Fibroblast of gingiva (primary cell): ENCODE measurements at regions not wholly inside any gene's neighbourhood (a gene's known extent, or its start where the extent isn't known, plus 50 kb on each side); places are given as distances from the start of the nearest gene placed in this dataset.

ENCODE experiments used
- DNase-seq: peaks from one replicate; pipeline ENCODE4 v3.0.0-alpha.2; 2011; ENCODE audit warnings: low read depth

DNA sequence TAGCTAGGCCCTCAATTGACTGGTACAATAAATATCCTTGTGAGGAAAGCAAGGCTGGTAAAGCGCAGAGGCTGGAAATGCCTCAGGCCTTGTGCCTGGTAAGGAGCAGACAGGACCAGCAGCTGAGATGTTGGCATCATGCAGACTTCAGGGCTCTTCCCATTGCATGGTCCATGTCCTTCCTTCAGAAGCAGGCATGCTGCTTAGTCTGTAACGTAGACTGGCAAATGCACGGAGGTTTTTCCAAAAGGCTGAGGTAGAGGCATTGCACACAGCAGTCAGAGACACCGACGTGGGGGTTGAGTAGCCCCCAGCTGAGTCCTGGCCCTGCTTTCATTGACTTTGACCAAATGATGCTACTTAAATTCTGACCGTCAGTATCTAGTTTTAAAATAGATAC, 87.1 kb downstream of the ADRB2 start:
- no peak for DNase-seq

DNA sequence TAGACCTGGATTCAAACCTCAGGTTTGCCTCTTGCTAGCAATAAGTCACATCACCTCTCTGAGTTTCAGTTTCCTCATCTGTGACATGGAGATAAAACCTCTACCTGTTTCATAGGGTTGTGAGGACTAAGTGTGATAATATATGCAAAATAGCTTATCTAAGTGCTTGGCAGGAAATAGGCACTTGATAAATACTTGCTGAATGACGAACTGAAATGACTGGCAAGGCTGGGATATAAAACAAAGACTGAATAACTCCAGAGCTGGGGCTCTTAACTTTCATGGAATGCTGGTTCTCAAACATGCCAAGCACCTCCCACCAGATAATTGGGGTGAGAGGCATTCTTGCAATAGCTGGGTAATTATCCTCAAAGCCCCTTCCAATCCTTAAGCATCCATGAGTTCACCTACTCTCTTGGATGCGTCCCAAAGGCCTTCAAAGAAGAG, 87.6 kb downstream of the ADRB2 start:
- DNase-seq, result peak; percentile 36

DNA sequence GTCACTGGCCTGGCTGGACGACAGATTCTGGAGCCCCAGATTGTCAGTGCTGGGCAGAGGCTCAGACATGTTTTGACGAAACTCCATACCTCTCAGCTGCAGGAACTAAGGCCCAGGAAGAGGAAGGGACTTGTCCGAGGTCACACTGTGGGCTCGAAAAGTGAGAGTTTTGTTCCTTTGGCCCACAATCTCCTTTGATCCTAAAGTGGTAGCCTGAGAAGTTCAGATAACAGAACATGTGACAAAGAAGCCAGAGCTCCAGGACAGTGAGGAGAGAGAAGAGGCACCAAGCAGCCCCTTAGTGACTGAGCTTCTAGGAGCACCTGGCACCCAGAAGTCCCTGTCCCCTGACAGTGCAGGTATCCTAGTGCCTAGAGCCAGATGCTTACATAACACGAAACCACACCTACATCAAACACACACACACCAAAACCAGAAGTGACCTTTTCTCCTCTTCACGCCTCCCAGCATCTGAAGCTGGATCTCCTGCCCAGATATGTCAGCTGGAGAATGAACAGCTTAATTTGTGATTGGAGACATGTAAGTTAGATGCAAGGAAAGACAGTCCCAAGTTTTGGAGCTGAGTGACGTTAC, 88.9 kb downstream of the ADRB2 start:
- no peak for DNase-seq

DNA sequence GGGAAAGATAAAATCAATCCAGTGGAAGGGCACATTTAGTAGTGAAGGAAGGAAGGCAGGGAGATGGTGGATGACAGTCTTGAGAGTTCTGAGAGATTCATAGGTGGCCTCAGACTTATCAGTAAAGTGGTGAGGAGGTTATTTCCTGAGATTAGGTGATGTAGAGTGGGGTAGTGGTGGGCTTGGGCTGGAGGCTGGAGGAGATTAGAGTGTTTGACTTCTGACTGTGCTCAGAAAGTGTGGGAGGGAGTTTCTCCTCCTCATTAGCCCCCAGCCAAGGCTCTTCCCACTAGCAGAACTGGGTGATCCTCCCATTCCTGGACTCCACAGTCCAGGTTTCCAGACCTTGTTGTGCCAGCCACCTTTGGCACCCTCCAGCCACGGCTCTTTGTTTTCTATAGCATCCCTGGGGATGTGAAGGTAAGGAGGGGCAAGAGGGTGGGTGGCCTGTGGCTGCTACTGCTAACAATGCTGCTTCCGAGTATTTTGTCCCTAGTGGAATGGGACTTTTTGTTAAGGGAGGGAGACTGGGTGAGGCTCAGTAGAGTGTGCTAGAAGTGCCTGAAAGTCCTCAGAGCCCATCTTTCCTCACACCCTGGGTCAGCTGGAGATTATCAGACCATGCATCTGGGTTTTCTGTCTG, 94.4 kb downstream of the ADRB2 start:
- DNase-seq, result no peak

DNA sequence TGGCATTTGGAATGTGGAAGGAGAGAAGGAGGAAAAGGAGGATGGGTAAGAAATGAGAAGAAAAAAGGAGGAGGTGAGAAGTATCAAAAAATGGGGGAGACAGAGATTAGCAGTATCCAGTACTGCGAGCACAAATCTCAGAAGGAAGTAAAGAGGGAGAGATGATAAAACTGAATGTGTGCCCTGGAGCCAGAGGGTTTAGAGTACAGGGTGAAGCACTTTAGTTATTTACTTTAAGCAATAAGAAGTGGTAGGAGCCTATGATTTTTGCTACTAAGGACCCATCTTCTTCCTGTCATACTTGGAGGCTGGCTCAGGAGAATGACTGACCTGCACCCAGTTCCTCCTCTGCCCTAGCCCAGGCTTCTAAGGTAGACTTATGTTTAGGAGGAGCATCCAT, 94.9 kb downstream of the ADRB2 start:
- DNase-seq, result no peak

DNA sequence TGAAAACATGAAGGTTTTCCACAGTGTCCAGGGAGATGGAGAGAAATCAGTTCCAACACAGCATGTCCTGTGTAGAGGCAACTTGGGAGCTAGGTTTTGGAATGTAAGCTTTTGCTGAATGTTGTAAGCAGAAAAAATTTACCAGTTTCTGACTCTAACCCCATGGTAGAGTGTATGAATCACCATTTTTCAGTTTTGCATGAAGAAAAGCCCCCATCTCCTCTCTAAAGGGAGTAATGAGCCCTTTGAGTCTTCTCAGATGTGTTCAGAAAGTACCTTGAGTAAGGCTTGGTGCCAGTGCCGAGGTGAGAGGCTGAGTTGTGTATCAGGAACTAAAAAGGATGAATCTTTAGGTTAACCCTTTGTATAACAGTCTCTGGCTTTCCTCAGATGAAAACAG, 96.2 kb downstream of the ADRB2 start:
- no peak for DNase-seq

DNA sequence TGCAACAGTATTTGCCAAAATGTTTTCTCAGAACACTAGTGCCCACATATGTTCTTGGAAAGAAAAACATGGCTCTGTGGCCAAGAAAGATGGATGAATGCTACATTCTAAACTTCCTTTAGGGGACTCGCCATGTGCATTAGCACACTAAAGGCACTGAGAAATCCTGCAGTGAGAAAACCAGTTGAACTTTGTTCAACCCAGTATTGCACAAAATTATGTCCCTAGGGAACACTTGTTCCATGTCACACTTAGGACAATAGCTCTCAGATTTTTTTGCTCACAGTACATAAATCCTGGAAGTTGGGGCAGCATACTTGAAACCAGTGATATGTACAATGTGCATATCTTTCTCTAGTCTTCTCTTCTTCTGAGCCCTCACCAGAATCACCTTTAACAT, 96.6 kb downstream of the ADRB2 start:
- no peak for DNase-seq

DNA sequence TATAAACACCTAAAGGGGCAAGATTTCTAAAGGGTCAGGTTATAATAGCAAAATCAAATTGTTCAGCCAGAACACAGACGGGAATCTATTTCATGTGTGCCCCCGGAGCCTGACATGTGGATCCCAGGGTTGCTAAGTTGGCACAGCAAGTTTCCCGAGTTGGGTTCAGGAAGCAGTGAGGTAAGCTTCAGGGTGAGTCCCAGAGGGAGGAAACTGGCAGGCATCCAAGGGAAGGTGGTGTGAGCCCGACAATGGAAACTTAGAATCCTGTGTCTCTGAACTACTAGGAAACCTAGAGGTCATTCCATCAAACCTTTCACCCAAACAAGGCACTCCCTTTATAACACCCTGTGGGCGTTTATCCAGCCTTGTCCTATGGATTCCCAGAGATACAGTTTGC, 98.4 kb downstream of the ADRB2 start:
- no peak for DNase-seq

DNA sequence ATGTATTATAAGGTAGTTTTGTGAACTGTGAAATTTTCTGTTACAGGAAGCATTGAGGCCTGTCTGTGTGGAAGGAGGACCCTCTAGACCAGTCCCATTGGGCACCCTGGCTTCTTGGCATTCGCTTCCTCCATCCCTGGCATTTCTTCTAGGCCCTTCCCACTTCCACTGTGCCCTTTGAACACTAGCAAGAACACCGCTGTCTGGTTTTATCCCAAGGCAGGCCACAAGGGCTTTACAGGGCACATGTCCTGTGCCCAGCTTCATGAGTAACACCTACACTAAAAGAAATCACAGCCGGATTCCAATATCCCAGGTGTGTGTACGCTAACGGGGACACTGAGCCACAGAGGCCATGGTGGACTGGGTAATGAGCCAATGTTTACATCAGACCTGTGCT, 99.8 kb downstream of the ADRB2 start:
- DNase-seq, result no peak

DNA sequence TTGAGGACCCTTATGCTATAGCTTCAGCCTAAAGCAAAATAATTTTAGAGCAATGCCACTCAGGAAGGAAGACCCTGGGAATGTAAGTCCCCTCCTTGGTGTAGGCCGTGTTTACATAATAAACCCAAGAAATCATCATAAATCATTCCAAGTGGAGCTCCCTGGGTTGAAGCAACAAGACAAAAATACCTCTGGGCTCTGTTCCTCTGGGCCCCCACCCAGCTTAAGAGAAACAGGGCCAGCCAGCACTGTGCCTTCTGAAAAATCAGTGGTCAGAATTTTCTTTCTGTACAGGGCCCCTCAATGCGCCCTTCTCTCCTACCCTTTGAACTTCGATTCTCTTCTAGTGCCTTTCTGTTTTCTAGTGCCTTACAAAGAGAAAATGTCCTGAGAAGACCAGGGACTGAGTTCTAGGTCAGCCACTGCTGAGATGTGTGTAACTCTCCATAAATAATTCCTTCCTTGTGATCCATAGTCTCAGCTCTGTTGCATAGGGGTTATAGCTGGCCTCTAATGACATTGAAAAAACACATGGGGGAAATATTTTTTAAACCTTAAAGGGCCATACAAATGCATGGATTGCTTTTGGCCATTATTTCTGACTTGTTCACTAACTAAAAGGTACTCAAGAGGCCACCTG, 101.0 kb downstream of the ADRB2 start:
- DNase-seq, result no peak

DNA sequence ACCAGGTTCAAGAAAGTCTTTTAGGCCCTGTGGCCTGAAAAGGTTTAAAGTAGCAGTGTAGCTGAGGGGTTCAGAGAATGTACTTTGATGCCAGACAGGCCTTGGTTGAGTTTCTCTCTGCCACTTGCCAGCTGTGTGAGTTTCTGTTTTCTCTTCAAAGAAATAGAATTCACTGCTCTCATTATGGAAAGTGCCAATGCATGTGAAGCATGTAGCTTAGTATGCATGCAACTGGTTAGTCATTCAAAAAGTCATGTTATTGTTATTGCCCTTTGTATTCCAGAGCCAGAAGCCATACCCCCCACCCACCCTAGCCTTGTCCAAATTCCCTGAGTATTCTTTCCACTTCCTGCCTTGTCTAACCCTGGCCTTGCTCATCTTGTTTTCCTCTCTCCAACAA, 101.7 kb downstream of the ADRB2 start:
- no peak for DNase-seq

DNA sequence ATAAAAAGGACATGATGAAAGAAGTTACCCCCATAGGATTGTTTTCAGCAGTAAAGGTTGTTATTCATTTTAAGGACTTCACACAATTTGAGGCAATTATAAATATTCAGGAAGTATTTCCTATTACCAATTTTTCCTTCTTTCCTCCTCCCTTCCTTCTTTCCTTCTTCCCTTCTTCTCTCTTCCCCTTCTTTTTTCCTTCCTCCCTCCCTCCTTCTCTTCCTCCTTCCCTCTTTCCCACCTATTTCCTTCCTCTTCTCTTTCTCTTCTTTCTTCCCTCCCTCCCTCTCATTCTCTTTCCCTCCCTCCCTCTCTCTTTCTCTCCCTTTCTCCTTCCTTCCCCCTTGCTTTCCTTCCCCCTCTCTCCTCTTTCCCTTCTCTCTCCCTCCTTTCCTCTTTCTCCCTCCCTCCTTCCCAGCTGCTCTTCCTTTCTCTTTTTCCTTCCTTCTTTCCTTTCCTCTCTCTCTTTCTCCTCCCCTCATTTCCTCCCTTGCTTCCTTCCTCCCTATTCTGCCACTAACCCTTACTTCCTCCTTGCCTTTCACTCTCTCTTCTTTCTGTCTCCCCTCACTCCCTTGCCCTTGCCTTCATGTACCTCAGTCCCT, 105.1 kb downstream of the ADRB2 start:
- no peak for DNase-seq

DNA sequence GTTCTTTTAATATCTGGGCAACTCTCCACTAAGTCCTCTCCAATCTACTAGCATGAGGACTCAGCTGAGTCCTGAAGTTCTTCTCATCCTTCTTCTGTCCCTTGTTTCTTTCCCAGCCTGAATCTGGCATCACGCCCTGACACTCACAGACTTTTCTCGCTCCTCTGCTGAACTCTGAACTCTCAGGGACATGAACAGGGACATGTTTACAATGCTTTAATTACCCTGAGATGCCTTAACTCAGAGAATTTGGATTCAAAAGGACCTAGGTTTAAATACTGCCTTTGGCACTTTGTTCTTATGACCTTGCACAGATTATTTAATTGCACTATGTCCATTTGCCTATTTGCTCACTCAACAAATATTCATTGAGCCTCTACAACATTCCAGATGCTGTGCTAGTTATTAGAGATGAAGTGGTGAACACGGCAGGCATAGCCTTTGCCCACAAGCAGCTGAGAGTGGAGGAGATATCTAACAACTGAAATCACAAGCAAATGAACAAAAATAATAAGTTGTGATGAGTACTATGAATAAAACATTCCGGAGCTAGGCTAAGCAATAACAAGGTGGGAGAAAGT, 106.0 kb downstream of the ADRB2 start:
- DNase-seq, result no peak

DNA sequence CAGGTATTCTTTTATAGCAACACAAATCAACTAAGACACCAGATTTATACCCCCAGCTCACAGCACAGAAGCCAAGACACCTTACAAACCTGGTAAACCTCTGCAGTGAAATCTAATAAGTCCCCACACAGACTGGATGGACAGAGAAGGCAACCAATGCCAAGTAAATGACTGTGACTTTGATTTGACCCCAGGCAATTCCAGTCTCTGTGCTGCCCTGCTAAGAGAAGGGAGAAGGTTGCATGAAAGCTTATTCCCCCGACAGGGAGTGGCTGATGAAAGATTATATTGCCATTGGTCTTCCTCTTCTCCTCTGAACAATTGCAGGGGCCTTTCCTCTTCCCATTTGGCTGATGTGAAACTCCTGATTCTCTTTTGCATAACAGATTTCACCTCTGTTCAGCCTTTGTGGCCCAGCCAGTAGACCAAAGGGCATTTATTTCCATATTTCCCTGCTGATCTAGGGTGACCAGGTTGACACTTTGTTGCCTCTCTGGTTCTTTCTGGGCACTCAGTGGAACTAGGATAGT, 107.6 kb downstream of the ADRB2 start:
- DNase-seq, result no peak

DNA sequence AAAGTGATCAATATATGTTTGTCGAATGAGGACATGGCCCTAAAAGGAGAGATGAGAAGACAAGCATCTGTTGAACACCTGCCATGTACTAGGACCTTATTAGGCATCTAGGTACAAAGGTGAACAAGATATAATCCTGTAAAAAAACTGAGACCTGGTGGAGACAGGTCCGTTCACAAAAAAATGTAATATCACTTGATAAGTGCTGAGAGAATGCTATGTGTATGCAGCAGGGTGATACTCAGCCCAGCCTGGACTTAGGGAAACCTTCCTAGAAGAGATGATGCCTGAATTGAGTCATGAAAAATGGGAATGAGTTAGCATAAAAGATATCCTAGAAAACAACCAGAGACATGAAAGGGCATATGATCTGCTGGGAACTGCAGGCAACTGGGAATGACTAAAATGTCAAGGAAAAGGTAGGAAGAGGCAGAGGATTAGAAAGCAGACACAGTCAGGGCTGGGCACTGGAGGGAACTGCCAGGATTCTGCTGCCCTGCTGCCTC, 108.5 kb downstream of the ADRB2 start:
- DNase-seq, result no peak

DNA sequence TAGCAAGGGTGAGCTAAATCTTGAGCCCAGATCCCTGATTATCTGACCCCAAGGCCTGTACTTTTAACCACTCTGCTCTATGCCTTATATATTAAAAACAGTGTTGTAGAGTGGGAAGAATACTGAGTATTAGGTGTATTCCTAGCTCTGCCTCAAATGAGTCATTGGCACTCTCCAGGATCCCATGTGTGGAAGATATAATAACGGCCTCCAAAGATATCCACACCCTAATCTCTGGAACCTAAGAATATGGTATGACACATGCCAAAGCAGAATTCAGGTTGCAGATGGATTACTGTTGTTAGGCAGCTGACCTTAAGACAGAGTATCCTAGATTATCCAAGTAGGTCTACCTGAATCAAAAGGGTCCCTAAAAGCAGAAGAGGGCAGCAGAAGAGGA, 110.8 kb downstream of the ADRB2 start:
- DNase-seq, result no peak

DNA sequence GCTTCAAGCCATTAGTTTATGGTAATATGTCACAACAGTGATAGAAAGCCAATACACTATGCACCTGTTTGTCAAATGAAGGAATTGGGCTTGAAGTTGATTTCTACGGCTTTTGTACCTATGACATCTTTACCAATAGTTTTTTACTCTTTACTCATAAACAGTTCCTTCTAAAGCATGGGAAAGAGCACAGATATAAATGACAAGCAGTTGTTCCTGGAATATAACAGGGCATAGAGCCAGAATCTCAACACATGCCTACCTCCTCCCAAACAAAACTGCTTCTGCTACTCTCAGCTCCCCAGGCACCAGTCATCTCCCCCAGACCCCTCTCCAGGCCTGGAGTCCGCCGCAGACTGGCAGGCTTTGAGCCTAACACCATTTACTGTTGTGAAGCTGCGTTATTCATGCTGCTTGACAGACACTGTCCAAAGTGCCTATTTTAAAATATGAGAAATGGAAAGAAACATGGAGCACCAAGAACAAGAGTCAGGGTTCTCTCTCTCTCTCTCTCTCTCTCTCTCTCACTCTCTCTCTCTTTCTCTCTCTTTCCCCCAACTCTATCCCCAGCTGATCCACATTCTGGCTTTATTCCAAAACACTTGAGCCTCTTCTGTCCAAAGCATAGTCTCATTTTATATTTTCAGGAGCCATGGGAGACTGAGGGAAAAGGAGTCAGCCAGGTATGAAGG, 111.6 kb downstream of the ADRB2 start:
- no peak for DNase-seq

DNA sequence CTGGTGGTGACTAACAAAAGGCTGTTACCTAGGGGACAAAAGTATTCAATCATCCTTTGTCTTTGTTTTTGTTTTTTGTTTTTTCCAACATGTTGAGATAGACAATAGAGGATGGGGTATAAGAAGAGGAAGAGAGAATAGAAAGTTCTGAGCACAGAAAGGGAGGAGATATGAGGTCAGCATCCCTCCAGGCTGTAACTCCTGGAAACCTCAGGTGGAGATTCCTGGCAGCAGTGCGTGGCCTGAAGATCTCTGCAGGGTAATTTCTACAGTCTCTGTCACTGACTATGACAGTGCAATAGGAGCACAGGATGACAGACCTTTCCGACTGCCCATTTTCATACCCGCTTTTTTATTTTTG, 112.1 kb downstream of the ADRB2 start:
- no peak for DNase-seq

DNA sequence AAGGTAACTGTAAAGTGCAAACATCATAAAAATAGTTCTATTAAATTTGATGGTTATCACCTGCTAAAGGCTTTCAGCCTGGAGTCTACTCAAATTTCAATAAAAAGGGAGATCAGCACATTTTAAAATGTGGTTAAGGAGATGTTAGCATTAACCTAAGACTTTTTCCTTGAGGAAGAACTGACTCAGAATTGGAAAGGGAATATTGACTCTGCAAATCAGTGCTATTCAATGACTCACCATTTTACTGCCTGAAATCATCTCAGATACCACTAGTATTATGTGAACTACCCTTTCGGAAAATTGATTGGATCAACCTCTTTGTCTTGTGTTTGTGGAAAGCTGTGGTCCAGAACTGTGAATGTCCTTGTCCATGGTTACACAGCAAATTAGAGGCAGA, 113.3 kb downstream of the ADRB2 start:
- DNase-seq, result no peak

DNA sequence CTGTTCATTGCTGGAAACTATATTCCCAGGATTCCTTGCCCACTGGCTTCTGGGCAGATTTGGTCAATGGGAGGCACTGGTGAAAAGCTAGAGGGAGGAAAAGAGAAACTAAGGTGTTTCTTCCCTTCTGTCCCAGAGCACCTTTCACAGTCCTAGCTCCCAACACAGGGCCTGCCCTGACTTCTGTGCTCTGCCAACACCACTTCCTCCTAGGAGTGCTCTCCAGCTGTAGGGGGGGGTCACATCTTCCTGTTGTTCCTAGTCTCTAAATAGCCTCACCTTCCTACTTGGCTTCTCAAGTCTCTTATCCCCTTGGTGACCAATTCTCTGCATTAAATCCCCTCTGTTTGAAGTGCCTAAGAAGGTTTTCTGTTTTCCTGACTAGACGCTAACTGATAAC, 115.4 kb downstream of the ADRB2 start:
- no peak for DNase-seq

DNA sequence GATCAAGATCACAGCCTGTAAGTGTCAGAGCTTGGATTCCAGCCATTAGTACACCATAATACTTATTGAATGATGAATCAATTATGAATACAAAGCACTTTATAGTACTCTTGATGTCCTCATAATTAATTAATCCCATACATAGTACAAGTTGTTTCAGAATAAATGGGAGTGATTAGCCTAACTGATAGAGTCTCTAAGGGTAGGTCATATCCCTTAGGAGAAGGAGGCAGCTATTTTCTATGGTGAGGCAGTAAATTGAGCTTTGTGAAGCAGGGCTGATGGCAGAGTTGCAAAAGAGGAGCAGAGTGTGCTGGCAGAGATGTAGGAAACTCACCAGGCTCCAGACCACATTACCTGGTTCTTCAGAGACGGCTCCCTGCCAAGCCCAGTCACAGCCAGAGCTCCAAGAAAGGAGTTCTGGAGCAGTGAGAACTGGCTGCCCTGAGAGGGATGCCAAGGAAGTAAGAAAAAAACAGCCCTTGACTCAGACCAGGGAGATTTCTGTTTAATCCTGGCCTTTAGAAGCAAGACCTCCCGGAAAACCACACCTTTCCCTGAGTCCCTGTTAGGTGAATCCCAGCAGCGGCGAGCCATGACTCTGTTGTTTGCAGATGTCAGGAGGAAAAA, 112.9 kb downstream of the SH3TC2 start:
- peak; percentile 60 for DNase-seq

DNA sequence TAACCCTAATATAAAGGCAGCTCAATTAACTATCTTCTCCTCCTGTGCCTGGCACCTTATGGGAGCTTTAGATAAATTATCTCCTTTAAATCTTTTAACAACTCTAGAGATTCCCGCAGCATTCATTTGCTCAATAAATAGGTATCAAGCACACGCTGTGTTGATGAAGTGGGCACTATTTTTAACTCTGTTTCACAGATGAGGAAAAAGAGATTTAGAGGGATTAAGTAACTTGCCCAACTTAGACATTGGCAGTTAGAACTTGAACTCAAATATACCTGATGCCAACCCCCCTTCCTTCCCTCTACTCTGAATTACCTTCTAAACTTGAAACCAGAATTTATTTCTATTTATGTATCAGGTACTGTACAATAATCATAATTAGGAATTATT, 112.4 kb downstream of the SH3TC2 start:
- DNase-seq, result no peak
